ENCODE measurements at regions not wholly inside any gene's neighbourhood (a gene's known extent, or its start where the extent isn't known, plus 50 kb on each side); places are given as distances from the start of the nearest gene placed in this dataset.

DNA sequence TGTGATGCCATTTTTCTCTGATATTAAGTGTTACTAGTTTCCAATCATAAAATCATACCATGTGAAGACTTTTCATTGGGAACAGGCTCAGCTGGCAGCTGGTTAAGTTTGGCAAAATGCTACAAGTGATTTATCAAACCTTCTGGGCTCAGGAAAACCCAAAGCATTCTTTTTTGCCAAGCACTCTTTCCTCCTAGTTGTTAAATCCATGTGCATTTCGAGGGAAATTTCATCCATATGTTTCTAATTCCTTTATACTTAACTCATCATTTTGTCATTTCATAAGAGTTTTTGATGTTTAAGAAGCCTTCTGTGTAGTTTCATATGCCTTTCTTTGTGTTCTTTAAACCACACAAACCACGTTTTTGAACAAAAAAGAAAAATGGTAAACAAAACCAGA is 217.6 kb upstream of the PDE10A start:
- TF ChIP-seq, protein P1, sequence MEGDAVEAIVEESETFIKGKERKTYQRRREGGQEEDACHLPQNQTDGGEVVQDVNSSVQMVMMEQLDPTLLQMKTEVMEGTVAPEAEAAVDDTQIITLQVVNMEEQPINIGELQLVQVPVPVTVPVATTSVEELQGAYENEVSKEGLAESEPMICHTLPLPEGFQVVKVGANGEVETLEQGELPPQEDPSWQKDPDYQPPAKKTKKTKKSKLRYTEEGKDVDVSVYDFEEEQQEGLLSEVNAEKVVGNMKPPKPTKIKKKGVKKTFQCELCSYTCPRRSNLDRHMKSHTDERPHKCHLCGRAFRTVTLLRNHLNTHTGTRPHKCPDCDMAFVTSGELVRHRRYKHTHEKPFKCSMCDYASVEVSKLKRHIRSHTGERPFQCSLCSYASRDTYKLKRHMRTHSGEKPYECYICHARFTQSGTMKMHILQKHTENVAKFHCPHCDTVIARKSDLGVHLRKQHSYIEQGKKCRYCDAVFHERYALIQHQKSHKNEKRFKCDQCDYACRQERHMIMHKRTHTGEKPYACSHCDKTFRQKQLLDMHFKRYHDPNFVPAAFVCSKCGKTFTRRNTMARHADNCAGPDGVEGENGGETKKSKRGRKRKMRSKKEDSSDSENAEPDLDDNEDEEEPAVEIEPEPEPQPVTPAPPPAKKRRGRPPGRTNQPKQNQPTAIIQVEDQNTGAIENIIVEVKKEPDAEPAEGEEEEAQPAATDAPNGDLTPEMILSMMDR (IDR thresholded peaks at IDR 0.05), result no peak
- no peak for TF ChIP-seq EZH2 (IDR thresholded peaks at IDR 0.05; ENCODE audit: borderline replicate concordance, insufficient read depth, low read depth, low read length, poor library complexity, severe bottlenecking)

Measured in B cell (primary cell).